H7 (cell line): ENCODE measurements at regions not wholly inside any gene's neighbourhood (a gene's known extent, or its start where the extent isn't known, plus 50 kb on each side); places are given as distances from the start of the nearest gene placed in this dataset.
A peak's percentile ranks its signal among the peaks of the same experiment; 100 is the strongest.

ENCODE experiments used
- DNase-seq: peaks from one replicate; pipeline ENCODE4 v3.0.0; 2012
- H3K27me3 ChIP-seq: 2 replicates; pipeline ENCODE4 v1.6.0; 2011; ENCODE audit warnings: mild to moderate bottlenecking, low read length; ENCODE audit not compliant: control insufficient read depth, insufficient read depth
- H3K36me3 ChIP-seq: replicated peaks from 2 replicates; pipeline ENCODE4 v1.5.1; 2011; ENCODE audit warnings: low read length; ENCODE audit not compliant: control insufficient read depth, insufficient read depth
- H3K4me3 ChIP-seq: 2 replicates; pipeline ENCODE4 v1.5.1; 2011; ENCODE audit warnings: low read depth, mild to moderate bottlenecking, control low read depth, low read length, moderate library complexity; ENCODE audit not compliant: insufficient read depth

GRCh38 chr5:5014586-5015235, 125.4 kb upstream of the ADAMTS16 start:
- Histone ChIP-seq H3K36me3 (no peaks in the 10 kb centered on the region), H3K27me3 (no peaks in the 10 kb centered on the region), H3K4me3 (no peak overlapping the region)
- peak; percentile 16 for DNase-seq

- DNase-seq = no peak
- no peak overlapping the region for H3K4me3 ChIP-seq
- no peaks in the 10 kb centered on the region for H3K27me3 ChIP-seq
Observed at GRCh38 chr5:5017827-5018577, 122.1 kb upstream of the ADAMTS16 start.

GRCh38 chr5:5018578-5018970, 121.6 kb upstream of the ADAMTS16 start:
- no peaks in the 10 kb centered on the region for H3K27me3 ChIP-seq
- no peak for DNase-seq
- H3K4me3 ChIP-seq = no peak overlapping the region
- H3K36me3 ChIP-seq = no peaks in the 10 kb centered on the region

More at GRCh38 chr5:5017827-5018577, 122.1 kb upstream of the ADAMTS16 start:
- no peaks in the 10 kb centered on the region for H3K36me3 ChIP-seq

- no peak for DNase-seq
- no peaks in the 10 kb centered on the region for H3K36me3 ChIP-seq
Observed at GRCh38 chr5:5021436-5021835, 118.7 kb upstream of the ADAMTS16 start.

GRCh38 chr5:5025098-5025773, 114.9 kb upstream of the ADAMTS16 start:
- H3K27me3 ChIP-seq = no peaks in the 10 kb centered on the region
- no peak overlapping the region for H3K4me3 ChIP-seq
- DNase-seq = no peak

More at GRCh38 chr5:5021436-5021835, 118.7 kb upstream of the ADAMTS16 start:
- H3K4me3 ChIP-seq = no peak overlapping the region
- no peaks in the 10 kb centered on the region for H3K27me3 ChIP-seq

GRCh38 chr5:5025774-5026408, 114.2 kb upstream of the ADAMTS16 start:
- Histone ChIP-seq H3K4me3 (no peak overlapping the region), H3K36me3 (no peaks in the 10 kb centered on the region), H3K27me3 (no peaks in the 10 kb centered on the region)
- DNase-seq = no peak

More at GRCh38 chr5:5025098-5025773, 114.9 kb upstream of the ADAMTS16 start:
- no peaks in the 10 kb centered on the region for H3K36me3 ChIP-seq

GRCh38 chr5:5026409-5026785, 113.7 kb upstream of the ADAMTS16 start:
- DNase-seq = no peak
- H3K27me3 ChIP-seq = no peaks in the 10 kb centered on the region
- no peak overlapping the region for H3K4me3 ChIP-seq
- no peaks in the 10 kb centered on the region for H3K36me3 ChIP-seq

GRCh38 chr5:5031665-5032064, 108.5 kb upstream of the ADAMTS16 start:
- Histone ChIP-seq H3K27me3 (no peaks in the 10 kb centered on the region), H3K36me3 (no peaks in the 10 kb centered on the region), H3K4me3 (no peak overlapping the region)
- DNase-seq = no peak

- no peaks in the 10 kb centered on the region for H3K36me3 ChIP-seq
- no peak for DNase-seq
- no peak overlapping the region for H3K4me3 ChIP-seq
- no peaks in the 10 kb centered on the region for H3K27me3 ChIP-seq
Observed at GRCh38 chr5:5037674-5038073, 102.5 kb upstream of the ADAMTS16 start.

GRCh38 chr5:5039918-5040317, 100.2 kb upstream of the ADAMTS16 start:
- H3K36me3 ChIP-seq = no peaks in the 10 kb centered on the region
- no peak overlapping the region for H3K4me3 ChIP-seq
- no peaks in the 10 kb centered on the region for H3K27me3 ChIP-seq
- DNase-seq = no peak

- H3K36me3 ChIP-seq = no peaks in the 10 kb centered on the region
- no peaks in the 10 kb centered on the region for H3K27me3 ChIP-seq
- DNase-seq = no peak
- H3K4me3 ChIP-seq = no peak overlapping the region
Observed at GRCh38 chr5:5040712-5041111, 99.4 kb upstream of the ADAMTS16 start.

- DNase-seq = no peak
- Histone ChIP-seq H3K4me3 (no peak overlapping the region), H3K36me3 (no peaks in the 10 kb centered on the region), H3K27me3 (no peaks in the 10 kb centered on the region)
Observed at GRCh38 chr5:5042806-5043205, 97.3 kb upstream of the ADAMTS16 start.

- DNase-seq = no peak
- no peaks in the 10 kb centered on the region for H3K27me3 ChIP-seq
- H3K36me3 ChIP-seq = no peaks in the 10 kb centered on the region
- H3K4me3 ChIP-seq = no peak overlapping the region
Observed at GRCh38 chr5:5043346-5043745, 96.8 kb upstream of the ADAMTS16 start.

- H3K4me3 ChIP-seq = no peak overlapping the region
- no peaks in the 10 kb centered on the region for H3K36me3 ChIP-seq
- no peak for DNase-seq
- no peaks in the 10 kb centered on the region for H3K27me3 ChIP-seq
Observed at GRCh38 chr5:5044247-5044840, 95.8 kb upstream of the ADAMTS16 start.
